ENCODE measurements at regions not wholly inside any gene's neighbourhood (a gene's known extent, or its start where the extent isn't known, plus 50 kb on each side); places are given as distances from the start of the nearest gene placed in this dataset.
"Not testable (repeated sequence)": the region's sequence is repeated elsewhere in the genome, so short reads cannot be mapped to it uniquely, and the experiment has no call there.

- no peak overlapping the region for H2AFZ ChIP-seq (ENCODE audit: low read length)
- no peak overlapping the region for H3K4me2 ChIP-seq (ENCODE audit: insufficient read depth, low read length)
- TF ChIP-seq, protein P1, sequence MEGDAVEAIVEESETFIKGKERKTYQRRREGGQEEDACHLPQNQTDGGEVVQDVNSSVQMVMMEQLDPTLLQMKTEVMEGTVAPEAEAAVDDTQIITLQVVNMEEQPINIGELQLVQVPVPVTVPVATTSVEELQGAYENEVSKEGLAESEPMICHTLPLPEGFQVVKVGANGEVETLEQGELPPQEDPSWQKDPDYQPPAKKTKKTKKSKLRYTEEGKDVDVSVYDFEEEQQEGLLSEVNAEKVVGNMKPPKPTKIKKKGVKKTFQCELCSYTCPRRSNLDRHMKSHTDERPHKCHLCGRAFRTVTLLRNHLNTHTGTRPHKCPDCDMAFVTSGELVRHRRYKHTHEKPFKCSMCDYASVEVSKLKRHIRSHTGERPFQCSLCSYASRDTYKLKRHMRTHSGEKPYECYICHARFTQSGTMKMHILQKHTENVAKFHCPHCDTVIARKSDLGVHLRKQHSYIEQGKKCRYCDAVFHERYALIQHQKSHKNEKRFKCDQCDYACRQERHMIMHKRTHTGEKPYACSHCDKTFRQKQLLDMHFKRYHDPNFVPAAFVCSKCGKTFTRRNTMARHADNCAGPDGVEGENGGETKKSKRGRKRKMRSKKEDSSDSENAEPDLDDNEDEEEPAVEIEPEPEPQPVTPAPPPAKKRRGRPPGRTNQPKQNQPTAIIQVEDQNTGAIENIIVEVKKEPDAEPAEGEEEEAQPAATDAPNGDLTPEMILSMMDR (IDR thresholded peaks at IDR 0.05; ENCODE audit: extremely low read depth, low read depth, low read length): no peak
- H4K20me1 ChIP-seq (ENCODE audit: insufficient read depth, low read length): no peaks in the 10 kb centered on the region
- no peak for DNase-seq (ENCODE audit: insufficient read length, low spot score, missing footprints)
- no peaks in the 10 kb centered on the region for H3K4me1 ChIP-seq (ENCODE audit: insufficient read depth, low read length)
- H3K36me3 ChIP-seq (ENCODE audit: insufficient read depth, low read length): no peaks in the 10 kb centered on the region
- no peaks in the 10 kb centered on the region for H3K9me3 ChIP-seq (ENCODE audit: low read depth, low read length)
- H3K27ac ChIP-seq (ENCODE audit: low read depth, low read length): no peak overlapping the region
- H3K79me2 ChIP-seq (ENCODE audit: insufficient read depth, low read length): no peaks in the 10 kb centered on the region
- H3K4me3 ChIP-seq (ENCODE audit: insufficient read depth, low read length): no peak overlapping the region
- H3K27me3 ChIP-seq (ENCODE audit: insufficient read depth, low read length): no peaks in the 10 kb centered on the region
Observed at GRCh38 chr5:85395526-85395925, 1010.8 kb upstream of the EDIL3 start.

- no peaks in the 10 kb centered on the region for H3K27me3 ChIP-seq (ENCODE audit: insufficient read depth, low read length)
- H3K4me1 ChIP-seq (ENCODE audit: insufficient read depth, low read length): no peaks in the 10 kb centered on the region
- TF ChIP-seq, protein P1 (IDR thresholded peaks at IDR 0.05; ENCODE audit: extremely low read depth, low read depth, low read length): no peak
- H2AFZ ChIP-seq (ENCODE audit: low read length): no peak overlapping the region
- no peaks in the 10 kb centered on the region for H4K20me1 ChIP-seq (ENCODE audit: insufficient read depth, low read length)
- H3K9me3 ChIP-seq (ENCODE audit: low read depth, low read length): no peaks in the 10 kb centered on the region
- no peak for DNase-seq (ENCODE audit: insufficient read length, low spot score, missing footprints)
- no peak overlapping the region for H3K4me3 ChIP-seq (ENCODE audit: insufficient read depth, low read length)
- no peak overlapping the region for H3K27ac ChIP-seq (ENCODE audit: low read depth, low read length)
- no peak overlapping the region for H3K4me2 ChIP-seq (ENCODE audit: insufficient read depth, low read length)
- no peaks in the 10 kb centered on the region for H3K79me2 ChIP-seq (ENCODE audit: insufficient read depth, low read length)
- H3K36me3 ChIP-seq (ENCODE audit: insufficient read depth, low read length): no peaks in the 10 kb centered on the region
Observed at GRCh38 chr5:85397451-85397850, 1012.8 kb upstream of the EDIL3 start.

- Histone ChIP-seq H3K9me3 (ENCODE audit: low read depth, low read length) (peaks cover 2% of the 10 kb centered on the region), H3K27me3 (ENCODE audit: insufficient read depth, low read length) (no peaks in the 10 kb centered on the region), H3K27ac (ENCODE audit: low read depth, low read length) (no peak overlapping the region), H3K4me3 (ENCODE audit: insufficient read depth, low read length) (no peak overlapping the region), H3K4me1 (ENCODE audit: insufficient read depth, low read length) (no peaks in the 10 kb centered on the region), H3K4me2 (ENCODE audit: insufficient read depth, low read length) (no peak overlapping the region), H4K20me1 (ENCODE audit: insufficient read depth, low read length) (no peaks in the 10 kb centered on the region), H3K36me3 (ENCODE audit: insufficient read depth, low read length) (no peaks in the 10 kb centered on the region), H2AFZ (ENCODE audit: low read length) (no peak overlapping the region), H3K79me2 (ENCODE audit: insufficient read depth, low read length) (no peaks in the 10 kb centered on the region)
- no peak for DNase-seq (ENCODE audit: insufficient read length, low spot score, missing footprints)
- TF ChIP-seq, protein P1 (IDR thresholded peaks at IDR 0.05; ENCODE audit: extremely low read depth, low read depth, low read length): no peak
Observed at GRCh38 chr5:85428426-85428934, 1043.8 kb upstream of the EDIL3 start.

GRCh38 chr5:85431726-85432125 is 1047.0 kb upstream of the EDIL3 start:
- H3K9me3 ChIP-seq (ENCODE audit: low read depth, low read length); H4K20me1 ChIP-seq (ENCODE audit: insufficient read depth, low read length): not testable (repeated sequence)

More at GRCh38 chr5:85431726-85432125, 1047.0 kb upstream of the EDIL3 start:
- H3K27me3 ChIP-seq (ENCODE audit: insufficient read depth, low read length); H3K79me2 ChIP-seq (ENCODE audit: insufficient read depth, low read length); H3K4me3 ChIP-seq (ENCODE audit: insufficient read depth, low read length); H3K4me1 ChIP-seq (ENCODE audit: insufficient read depth, low read length); H3K4me2 ChIP-seq (ENCODE audit: insufficient read depth, low read length); H3K27ac ChIP-seq (ENCODE audit: low read depth, low read length); DNase-seq (ENCODE audit: insufficient read length, low spot score, missing footprints); H3K36me3 ChIP-seq (ENCODE audit: insufficient read depth, low read length); H2AFZ ChIP-seq (ENCODE audit: low read length): not testable (repeated sequence)
